ENCODE measurements at regions not wholly inside any gene's neighbourhood (a gene's known extent, or its start where the extent isn't known, plus 50 kb on each side); places are given as distances from the start of the nearest gene placed in this dataset.

GRCh38 chr22:47340851-47341436 is 578.5 kb downstream of the TBC1D22A start:
- TF ChIP-seq CTCF (conservative IDR thresholded peaks at IDR 0.05) = no peak
- no peak overlapping the region for H3K27ac ChIP-seq

- no peak for TF ChIP-seq CTCF (conservative IDR thresholded peaks at IDR 0.05)
- no peak overlapping the region for H3K27ac ChIP-seq
Measured at GRCh38 chr22:47337161-47337621, 574.7 kb downstream of the TBC1D22A start.

GRCh38 chr22:47335958-47336357 is 573.5 kb downstream of the TBC1D22A start:
- TF ChIP-seq CTCF (conservative IDR thresholded peaks at IDR 0.05) = no peak
- H3K27ac ChIP-seq = no peak overlapping the region

- TF ChIP-seq CTCF (conservative IDR thresholded peaks at IDR 0.05) = no peak
- no peak overlapping the region for H3K27ac ChIP-seq
Measured at GRCh38 chr22:47335460-47335859, 573.0 kb downstream of the TBC1D22A start.

- H3K27ac ChIP-seq = no peak overlapping the region; the same call in 1 of the 2 replicates
- no peak for TF ChIP-seq CTCF (conservative IDR thresholded peaks at IDR 0.05)
Measured at GRCh38 chr22:47334601-47335000, 572.2 kb downstream of the TBC1D22A start.

- H3K27ac ChIP-seq = 0 out of 2 replicates have a peak overlapping the region, but pooled peaks have one; percentile 30
- no peak for TF ChIP-seq CTCF (conservative IDR thresholded peaks at IDR 0.05)
Measured at GRCh38 chr22:47333625-47334024, 571.2 kb downstream of the TBC1D22A start.

GRCh38 chr22:47332246-47332980 is 570.0 kb downstream of the TBC1D22A start:
- TF ChIP-seq CTCF (conservative IDR thresholded peaks at IDR 0.05) = no peak
- no peak overlapping the region for H3K27ac ChIP-seq

All from VCaP (cell line).